Left lung (tissue), 4 donors: ENCODE measurements at regions not wholly inside any gene's neighbourhood (a gene's known extent, or its start where the extent isn't known, plus 50 kb on each side); places are given as distances from the start of the nearest gene placed in this dataset.

Experiments used
- ATAC-seq: fragments of 200-7000 bp; cut with Tn5 transposase; one replicate; pipeline ENCODE4 v1.9.1; 2020; ENCODE audit warnings: moderate library complexity
- DNase-seq, 4 donors: peaks; one replicate each; pipeline ENCODE4 v3.0.0-alpha.2; 2013 to 2020
- H3K27ac ChIP-seq, 2 donors: fragments of 200-600 bp; sonication (generic) in 1 of 2; one replicate each; pipeline versions ENCODE4 v1.5.0 to v1.8.0; 2020 to 2021
- H3K27me3 ChIP-seq, 2 donors: fragments of 200-600 bp; sonication (generic) in 1 of 2; one replicate each; pipeline versions ENCODE4 v1.5.0 to v1.8.0; 2020 to 2021
- H3K36me3 ChIP-seq, 2 donors: fragments of 200-600 bp; sonication (generic) in 1 of 2; one replicate each; pipeline versions ENCODE4 v1.5.0 to v1.8.0; 2020 to 2021
- H3K4me1 ChIP-seq, 2 donors: fragments of 200-600 bp; one replicate each; pipeline ENCODE4 v1.8.0; 2021
- H3K4me3 ChIP-seq, 2 donors: fragments of 200-600 bp; sonication (generic) in 1 of 2; one replicate each; pipeline versions ENCODE4 v1.5.0 to v1.8.0; 2020 to 2021; ENCODE audit warnings: mild to moderate bottlenecking in 1 of 2
- H3K9me3 ChIP-seq, 2 donors: fragments of 200-600 bp; sonication (generic) in 1 of 2; one replicate each; pipeline versions ENCODE4 v1.5.0 to v1.8.0; 2020 to 2021
- CTCF ChIP-seq, 2 donors: fragments of 200-600 bp; sonication (generic) in 1 of 2; IDR thresholded peaks; one replicate each; pipeline versions ENCODE4 v1.5.0 to v1.8.0; 2021; ENCODE audit warnings: antibody characterized with exemption in 2 of 2
- intact Hi-C, 2 donors: fragments of 100-400 bp; cut with DNase I; formaldehyde crosslinking; loops; one replicate each; pipeline versions ENCODE4 v1.11.2 to v1.14.2; 2022
- donor health status: DM: no; HTN: yes; CAD: no.
- donor health status: DM: no; HTN: no; CAD: no.

- no peak for ATAC-seq
- intact Hi-C loops: no loop called here
- Histone ChIP-seq H3K27me3 (peaks cover 47 to 81% of the 10 kb centered on the region in 2 donors), H3K4me3 (no peak overlapping the region), H3K4me1 (peaks cover 5 to 10% of the 10 kb centered on the region in 2 donors), H3K9me3 (no peaks in the 10 kb centered on the region), H3K36me3 (no peaks in the 10 kb centered on the region), H3K27ac (no peak overlapping the region)
- no peak for DNase-seq
- no peak for TF ChIP-seq CTCF (IDR thresholded peaks at IDR 0.05)
Measured at GRCh38 chr1:239997160-239997514, 94.5 kb upstream of the FMN2 start.

- Histone ChIP-seq H3K27ac (no peak overlapping the region), H3K4me1 (peaks cover 5 to 10% of the 10 kb centered on the region in 2 donors), H3K9me3 (no peaks in the 10 kb centered on the region), H3K4me3 (peak overlapping the region; percentile 7 to 26), H3K27me3 (peaks cover 47 to 83% of the 10 kb centered on the region in 2 donors), H3K36me3 (no peaks in the 10 kb centered on the region)
- no peak for TF ChIP-seq CTCF (IDR thresholded peaks at IDR 0.05)
- DNase-seq: peak in 2 of 4 donors; percentile 13 to 84
- intact Hi-C loops: no loop called here
- peak; percentile 44 for ATAC-seq
Measured at GRCh38 chr1:239997515-239998311, 94.0 kb upstream of the FMN2 start.

DNA sequence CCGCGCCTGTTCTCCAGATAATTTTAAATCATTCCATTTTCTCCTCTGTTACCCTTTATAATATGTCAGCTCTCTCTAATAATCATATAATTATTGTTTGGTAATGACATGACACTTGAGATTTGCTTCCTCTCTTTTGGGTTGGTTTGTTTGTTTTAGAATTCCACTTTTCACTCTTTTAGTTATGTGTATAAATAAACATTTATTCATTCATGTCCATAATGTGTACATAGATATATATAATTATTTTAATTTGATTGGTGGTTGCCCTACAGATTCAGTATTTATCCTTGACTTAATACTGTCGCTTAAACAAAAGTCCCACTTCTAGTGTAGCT is 93.4 kb upstream of the FMN2 start:
- H3K9me3 ChIP-seq: no peaks in the 10 kb centered on the region
- intact Hi-C loops: no loop called here
- ATAC-seq: no peak
- H3K4me1 ChIP-seq: peaks cover 5 to 10% of the 10 kb centered on the region in 2 donors
- no peak for TF ChIP-seq CTCF (IDR thresholded peaks at IDR 0.05)
- H3K4me3 ChIP-seq: peak overlapping the region; percentile 7 to 26
- H3K27ac ChIP-seq: no peak overlapping the region
- no peaks in the 10 kb centered on the region for H3K36me3 ChIP-seq
- no peak for DNase-seq
- H3K27me3 ChIP-seq: peaks cover 47 to 77% of the 10 kb centered on the region in 2 donors

GRCh38 chr1:239999170-239999569 is 92.5 kb upstream of the FMN2 start:
- ATAC-seq: no peak
- DNase-seq: no peak
- peaks cover 5 to 10% of the 10 kb centered on the region in 2 donors for H3K4me1 ChIP-seq
- intact Hi-C loops: no loop called here
- no peak overlapping the region for H3K27ac ChIP-seq
- H3K9me3 ChIP-seq: no peaks in the 10 kb centered on the region
- no peak for TF ChIP-seq CTCF (IDR thresholded peaks at IDR 0.05)
- no peaks in the 10 kb centered on the region for H3K36me3 ChIP-seq
- H3K4me3 ChIP-seq: no peak overlapping the region
- peaks cover 47 to 70% of the 10 kb centered on the region in 2 donors for H3K27me3 ChIP-seq

DNA sequence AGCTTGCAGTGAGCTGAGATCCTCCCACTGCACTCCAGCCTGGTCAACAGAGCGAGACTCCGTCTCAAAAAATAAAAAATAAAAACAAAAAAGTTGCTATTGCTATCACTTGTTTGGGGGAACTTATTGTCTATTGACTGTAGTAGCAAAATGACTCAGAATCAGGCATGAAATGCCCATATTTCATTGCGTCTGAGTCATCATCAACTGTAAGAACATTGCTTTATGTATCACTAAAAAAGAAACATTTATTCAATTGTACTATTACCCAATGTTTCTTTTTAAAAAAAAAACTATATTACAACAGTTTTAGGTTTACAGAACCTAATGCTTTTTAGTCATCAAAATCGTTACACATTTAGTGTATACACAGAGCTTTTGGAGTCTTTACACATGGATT is 91.0 kb upstream of the FMN2 start:
- H3K27ac ChIP-seq: no peak overlapping the region
- H3K9me3 ChIP-seq: no peaks in the 10 kb centered on the region
- H3K27me3 ChIP-seq: peaks cover 43 to 55% of the 10 kb centered on the region in 2 donors
- H3K4me3 ChIP-seq: no peak overlapping the region
- DNase-seq (no peak), ATAC-seq (no peak)
- TF ChIP-seq CTCF (IDR thresholded peaks at IDR 0.05): no peak
- no peaks in the 10 kb centered on the region for H3K36me3 ChIP-seq
- H3K4me1 ChIP-seq: peaks cover 5 to 10% of the 10 kb centered on the region in 2 donors
- intact Hi-C loops: no loop called here
